ENCODE measurements at regions not wholly inside any gene's neighbourhood (a gene's known extent, or its start where the extent isn't known, plus 50 kb on each side); places are given as distances from the start of the nearest gene placed in this dataset.
"Not testable (repeated sequence)": the region's sequence is repeated elsewhere in the genome, so short reads cannot be mapped to it uniquely, and the experiment has no call there.

GRCh38 chr13:60214213-60215055 is 50.7 kb upstream of the DIAPH3 start:
- DNase-seq = no peak

DNA sequence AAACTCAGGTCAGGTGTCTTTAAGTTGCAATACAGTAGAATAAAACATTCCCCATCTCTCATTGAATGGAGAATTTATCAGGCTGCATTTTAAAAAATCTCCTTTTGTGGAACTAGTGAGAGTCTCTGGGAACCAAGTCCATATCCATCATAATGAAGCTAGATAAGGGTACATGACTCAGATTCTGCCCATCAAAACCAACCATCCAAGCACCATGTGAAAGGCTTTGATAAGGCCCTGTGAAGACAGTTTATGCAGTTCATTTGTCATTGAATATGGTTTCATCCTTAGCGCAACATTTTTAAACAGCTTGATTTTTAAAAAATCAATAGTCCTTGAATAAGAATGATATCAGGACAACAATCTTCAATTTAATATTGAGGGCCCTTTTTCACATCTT is 56.3 kb upstream of the DIAPH3 start:
- DNase-seq = no peak

- no peak for DNase-seq
These were observed 57.9 kb upstream of the DIAPH3 start for GRCh38 chr13:60221581-60221980.

GRCh38 chr13:60226507-60226906 is 62.8 kb upstream of the DIAPH3 start:
- no peak for DNase-seq

DNA sequence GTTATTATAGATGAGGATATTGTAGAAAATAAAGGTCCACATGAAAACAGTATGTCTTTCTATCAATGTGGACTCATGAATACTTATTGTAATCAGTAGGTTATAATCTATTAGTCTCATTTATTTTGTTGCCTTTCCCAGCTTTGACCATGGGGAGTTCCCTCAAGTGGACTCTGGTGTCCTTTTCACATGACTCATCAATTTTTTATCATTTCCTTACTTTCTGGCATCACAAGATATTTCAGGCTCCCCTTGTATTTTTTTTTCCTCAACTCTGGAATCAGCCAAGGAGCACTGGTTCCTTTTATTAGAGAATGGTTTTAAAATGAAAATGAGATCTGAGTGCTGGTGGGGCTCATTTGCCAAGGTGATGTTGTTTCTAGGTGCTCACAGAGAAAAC is 63.4 kb upstream of the DIAPH3 start:
- DNase-seq = no peak

DNA sequence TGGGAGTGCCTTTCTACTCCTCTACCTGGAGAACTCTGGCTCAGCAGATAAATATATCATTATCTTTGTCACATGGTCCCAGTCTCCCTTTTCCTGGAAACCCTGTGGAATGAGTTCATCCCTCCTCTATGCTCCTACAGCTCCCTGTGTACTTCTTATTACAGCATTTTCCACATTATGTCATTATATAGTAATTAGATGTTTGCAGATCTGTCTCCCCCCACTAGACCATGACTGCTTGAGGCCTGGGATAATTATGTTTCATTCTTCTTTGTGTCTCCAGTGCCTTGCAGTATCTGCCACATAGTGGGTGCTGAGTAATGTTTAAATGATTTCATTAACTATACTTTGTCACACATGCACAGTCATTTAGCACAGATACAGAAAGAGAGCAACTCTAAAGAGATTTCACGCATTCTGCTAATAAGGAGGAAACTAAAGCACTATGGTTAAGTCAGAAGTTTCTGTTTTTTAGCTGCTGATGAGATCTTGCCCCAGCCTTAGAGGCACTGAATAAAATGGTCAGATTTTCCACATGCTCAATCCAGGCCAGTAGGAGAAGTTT is 66.1 kb upstream of the DIAPH3 start:
- DNase-seq = no peak

- no peak for DNase-seq
These were observed 66.9 kb upstream of the DIAPH3 start for GRCh38 chr13:60230593-60230992.

DNA sequence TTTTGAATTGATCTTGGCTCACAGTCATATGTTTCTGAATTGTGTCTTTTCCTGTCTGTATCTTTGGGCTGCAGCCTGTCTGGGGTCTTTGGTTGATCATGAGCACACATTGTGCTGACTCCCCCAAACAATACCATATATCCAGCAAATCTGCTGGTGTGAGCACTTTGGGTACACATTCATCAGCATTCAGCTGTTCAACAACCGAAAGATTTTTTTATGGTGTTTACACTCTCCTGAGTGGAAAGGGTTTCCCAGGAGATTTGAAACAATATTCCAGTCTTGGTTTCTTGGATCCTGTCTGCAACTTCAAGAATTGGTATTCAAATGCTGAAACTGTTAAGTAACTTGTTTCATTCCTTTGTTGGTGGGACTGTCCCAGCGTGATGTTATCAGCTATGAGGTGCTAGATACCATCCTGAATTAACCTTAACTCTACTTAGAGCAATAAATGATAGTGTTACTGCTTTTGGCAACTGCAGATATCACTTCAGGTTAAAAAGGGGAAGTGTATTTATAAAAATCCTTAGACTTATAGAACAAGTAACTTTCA is 78.4 kb upstream of the DIAPH3 start:
- no peak for DNase-seq

DNA sequence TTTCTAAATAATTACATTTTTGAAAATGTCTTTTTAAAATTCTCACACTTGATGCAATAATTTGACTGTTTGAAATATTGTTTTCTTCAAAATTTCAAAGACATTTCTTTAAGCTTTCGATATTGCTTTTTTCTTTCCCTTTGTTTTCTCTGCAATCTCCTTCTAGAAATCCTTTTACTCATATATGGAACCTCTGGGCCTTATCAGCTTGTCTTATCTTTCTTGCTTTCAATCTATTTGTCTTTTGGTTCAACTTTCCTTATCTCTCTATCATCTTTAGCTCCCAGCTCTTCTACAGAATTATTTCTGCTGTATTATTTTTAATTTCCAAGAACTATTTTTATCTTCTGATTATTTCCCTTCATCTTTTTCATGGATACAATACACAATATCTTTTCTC is 80.7 kb upstream of the DIAPH3 start:
- no peak for DNase-seq

DNA sequence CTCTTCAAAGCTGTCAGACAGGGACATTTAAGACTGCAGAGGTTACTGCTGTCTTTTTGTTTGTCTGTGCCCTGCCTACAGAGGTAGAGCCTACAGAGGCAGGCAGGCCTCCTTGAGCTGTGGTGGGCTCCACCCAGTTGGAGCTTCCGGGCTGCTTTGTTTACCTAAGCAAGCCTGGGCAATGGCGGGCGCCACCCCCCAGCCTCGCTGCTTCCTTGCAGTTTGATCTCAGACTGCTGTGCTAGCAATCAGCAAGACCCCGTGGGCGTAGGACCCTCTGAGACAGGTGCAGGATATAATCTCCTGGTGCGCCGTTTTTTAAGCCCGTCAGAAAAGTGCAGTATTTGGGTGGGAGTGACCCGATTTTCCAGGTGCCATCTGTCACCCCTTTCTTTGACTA is 87.7 kb upstream of the DIAPH3 start:
- DNase-seq = not testable (repeated sequence)

GRCh38 chr13:60258349-60258748 is 94.6 kb upstream of the DIAPH3 start:
- no peak for DNase-seq

DNA sequence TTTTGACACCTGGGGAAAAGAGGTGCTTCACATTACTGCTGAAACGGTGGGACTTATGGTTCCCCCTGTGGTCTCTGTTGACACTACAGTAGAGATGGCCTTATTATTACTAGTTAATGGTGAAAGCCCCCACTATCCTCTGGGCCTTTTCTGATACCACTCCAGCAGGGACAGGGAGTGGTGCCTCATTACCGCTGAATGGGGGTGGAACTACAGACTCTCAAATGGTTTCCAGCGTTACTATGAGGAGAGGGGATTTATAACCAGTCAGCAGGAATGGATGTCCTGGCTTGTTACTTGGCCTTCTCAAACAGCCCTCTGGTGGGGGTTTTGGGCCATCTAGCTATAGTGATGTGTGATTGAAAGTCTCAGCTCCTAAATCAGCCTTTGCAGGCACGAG is 96.7 kb upstream of the DIAPH3 start:
- no peak for DNase-seq

- no peak for DNase-seq
These were observed 98.0 kb upstream of the DIAPH3 start for GRCh38 chr13:60261432-60262351.

- DNase-seq = no peak
These were observed 101.8 kb upstream of the DIAPH3 start for GRCh38 chr13:60265566-60265965.

GRCh38 chr13:60267498-60268202 is 103.9 kb upstream of the DIAPH3 start:
- peak; percentile 28 for DNase-seq

DNA sequence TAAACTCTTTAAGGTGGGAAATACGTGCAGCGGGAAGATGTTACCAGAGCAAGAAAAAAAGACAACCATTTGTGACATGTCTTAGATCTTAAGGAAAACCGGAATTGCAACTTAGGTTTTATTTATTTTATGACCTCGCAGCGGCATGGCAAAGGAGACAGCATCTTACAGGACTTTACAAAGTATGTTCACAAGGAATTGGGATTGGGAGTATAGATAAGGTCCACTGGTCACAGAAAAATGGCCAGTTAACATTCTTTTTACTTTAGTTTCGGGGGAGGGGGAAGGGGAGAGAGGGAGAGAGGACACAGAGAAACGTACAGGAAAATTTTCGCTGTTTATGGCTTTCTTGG is 104.5 kb upstream of the DIAPH3 start:
- DNase-seq = no peak

DNA sequence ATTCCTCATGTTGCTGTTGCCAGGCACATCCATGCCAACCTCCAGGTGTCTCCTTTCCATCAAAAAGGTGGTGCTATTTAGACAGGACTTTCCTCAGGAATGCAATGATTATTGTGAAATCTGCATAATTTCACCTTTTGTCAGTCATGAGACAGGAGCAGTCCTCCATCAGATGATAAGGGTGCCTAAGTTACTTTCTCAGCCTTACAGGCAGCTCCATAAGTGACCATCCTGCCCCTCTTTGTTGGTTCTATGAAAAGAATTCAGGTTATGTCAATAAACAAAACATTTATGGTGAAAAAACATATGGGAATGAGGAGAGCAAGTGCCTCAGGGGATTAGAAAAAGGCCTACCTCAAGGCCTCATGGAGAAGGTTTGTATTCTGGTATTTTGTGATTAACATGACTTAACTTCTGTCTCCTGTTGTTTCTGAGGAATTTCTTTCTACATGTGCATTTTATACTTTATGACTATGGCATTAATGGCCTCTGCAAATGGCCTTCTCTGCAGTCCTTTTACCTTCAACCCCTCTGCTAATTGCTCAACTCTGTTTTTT is 110.3 kb upstream of the DIAPH3 start:
- no peak for DNase-seq

GRCh38 chr13:60274655-60275054 is 110.9 kb upstream of the DIAPH3 start:
- DNase-seq = no peak

- DNase-seq = no peak
These were observed 111.5 kb upstream of the DIAPH3 start for GRCh38 chr13:60275208-60275607.

GRCh38 chr13:60280524-60280923 is 116.5 kb upstream of the TDRD3 start:
- DNase-seq = not testable (repeated sequence)

- DNase-seq = no peak
These were observed 114.8 kb upstream of the TDRD3 start for GRCh38 chr13:60282186-60282585.

DNA sequence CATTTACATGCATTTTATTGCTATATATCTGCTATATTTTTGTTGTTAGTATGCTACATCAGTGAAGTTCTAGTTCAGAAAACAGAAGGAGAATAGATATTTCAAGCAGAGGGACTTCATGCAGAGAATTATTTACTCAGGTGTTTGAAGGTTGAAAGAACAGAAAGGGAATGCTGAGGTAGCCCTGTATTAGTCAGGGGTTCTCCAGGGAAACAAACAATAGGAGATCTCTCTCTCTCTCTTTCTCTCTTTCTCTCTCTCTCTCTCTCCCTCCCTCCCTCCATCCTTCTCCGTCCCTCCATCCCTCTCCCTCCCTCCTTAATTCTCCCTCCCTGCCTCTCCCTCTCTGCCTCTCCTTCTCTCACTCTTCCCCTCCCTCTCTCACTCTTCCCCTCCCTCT is 114.3 kb upstream of the TDRD3 start:
- DNase-seq = no peak
